ENCODE measurements at regions not wholly inside any gene's neighbourhood (a gene's known extent, or its start where the extent isn't known, plus 50 kb on each side); places are given as distances from the start of the nearest gene placed in this dataset.

- 91% methylated on average over 4 of the region's 5 CpGs for WGBS (ENCODE audit: low lambda C conversion rate)
- Histone ChIP-seq H3K4me3 (replicated peaks in 1 of 3; ENCODE audit: insufficient read depth in 1 of 3, low read depth in 2 of 3, low read length in 3 of 3) (no peak overlapping the region), H4K20me1 (ENCODE audit: insufficient read depth, low read length) (no peaks in the 10 kb centered on the region), H3K4me2 (ENCODE audit: low read depth, low read length) (no peak overlapping the region), H3K9ac (ENCODE audit: insufficient read depth, low read depth, low read length) (no peak overlapping the region), H2AFZ (ENCODE audit: low read length) (no peak overlapping the region), H3K9me3 (ENCODE audit: low read length) (no peaks in the 10 kb centered on the region), H3K36me3 (replicated peaks in 1 of 2; ENCODE audit: control insufficient read depth in 1 of 2, insufficient read depth in 2 of 2, low read length in 2 of 2) (no peaks in the 10 kb centered on the region), H3K27ac (ENCODE audit: extremely low read length, insufficient read depth, low read length) (no peak overlapping the region), H3K4me1 (ENCODE audit: insufficient read depth, low read length) (peaks cover 24% of the 10 kb centered on the region), H3K27me3 (ENCODE audit: control insufficient read depth in 1 of 2, insufficient read depth in 2 of 2, low read length in 2 of 2) (no peaks in the 10 kb centered on the region), H3K79me2 (ENCODE audit: insufficient read depth, low read length) (no peaks in the 10 kb centered on the region)
- BruUV-seq (replicated peaks): no TSS peak
- no peak for TF ChIP-seq MEIS2 (CRISPR knock-in tag; IDR thresholded peaks at IDR 0.05)
- TF ChIP-seq ZBTB20 (CRISPR knock-in tag; IDR thresholded peaks at IDR 0.05; ENCODE audit: borderline replicate concordance, low read depth): no peak
- no peak for TF ChIP-seq MNT (IDR thresholded peaks at IDR 0.05)
- no peak for TF ChIP-seq ZNF263 (CRISPR knock-in tag; IDR thresholded peaks at IDR 0.05)
- no peak for TF ChIP-seq HCFC1 (IDR thresholded peaks at IDR 0.05; ENCODE audit: low read depth, low read length)
- no peak for TF ChIP-seq NFYB (CRISPR knock-in tag; IDR thresholded peaks at IDR 0.05)
- no peak for TF ChIP-seq KAT7 (CRISPR knock-in tag; IDR thresholded peaks at IDR 0.05; ENCODE audit: borderline replicate concordance)
- TF ChIP-seq NBN (conservative IDR thresholded peaks at IDR 0.05): no peak
- TF ChIP-seq NR2F1 (CRISPR knock-in tag; IDR thresholded peaks at IDR 0.05): no peak
- no peak for TF ChIP-seq CSRNP2 (CRISPR knock-in tag; conservative IDR thresholded peaks at IDR 0.05; ENCODE audit: low read depth)
- CTCF ChIA-PET (ENCODE audit: low intra/inter-chr PET ratio, low total read pairs): no interaction called here
- FAIRE-seq: no peak
- in situ Hi-C loops (cut with HindIII; ENCODE audit: extremely low pct_ligation_motif_present, low pct_unique_long_range_greater_than_20kb) (no loop called here), intact Hi-C loops (cut with micrococcal nuclease; ENCODE audit: unreplicated experiment) (no loop called here)
- ATAC-seq: no peak
- POLR2A ChIA-PET: no interaction called here
- no peak for DNase-seq (ENCODE audit: low spot score)
Observed at GRCh38 chrX:10044021-10044420, 76.9 kb downstream of the CLDN34 start.
